PC-9 (cell line): ENCODE measurements at regions not wholly inside any gene's neighbourhood (a gene's known extent, or its start where the extent isn't known, plus 50 kb on each side); places are given as distances from the start of the nearest gene placed in this dataset.

ENCODE experiments used
- BruUV-seq: library from RNA; stranded (reverse); fragments of 400-500 nt; replicated peaks from 2 replicates; lab custom pipeline; 2021; lab: Mats Ljungman, UMichigan
- CTCF ChIA-PET: fragments of 300-600 bp; sonication (Branson Sonifier 250); formaldehyde crosslinking; loops from one replicate; lab custom pipeline; 2022; ENCODE audit warnings: antibody characterized with exemption; lab: Charles Lee
- POLR2A ChIA-PET: fragments of 300-600 bp; sonication (Branson Sonifier 250); formaldehyde crosslinking; loops from one replicate; lab custom pipeline; 2022; ENCODE audit warnings: antibody characterized with exemption; ENCODE audit not compliant: unreplicated experiment; lab: Charles Lee
- DNase-seq, 2 experiments: peaks; one replicate each; pipeline versions ENCODE4 v3.0.0 to v3.0.0-alpha.2; 2015 to 2022; ENCODE audit warnings: mixed read lengths in 1 of 2
- H2AFZ ChIP-seq: fragments of 200-600 bp; sonication (generic); 2 replicates; pipeline ENCODE4 v1.8.1; 2017; ENCODE audit warnings: antibody characterized with exemption
- H3F3A ChIP-seq: fragments of 200-600 bp; sonication (generic); 2 replicates; pipeline ENCODE4 v1.8.1; 2017; ENCODE audit warnings: antibody characterized with exemption, mild to moderate bottlenecking, low read depth; ENCODE audit not compliant: insufficient read depth
- H3K27ac ChIP-seq: fragments of 200-600 bp; sonication (generic); 2 replicates; pipeline ENCODE4 v1.6.1; 2016; ENCODE audit warnings: mixed run types
- H3K27me3 ChIP-seq: fragments of 200-600 bp; sonication (generic); 2 replicates; pipeline ENCODE4 v1.6.1; 2016; ENCODE audit warnings: low read depth, mixed run types; ENCODE audit not compliant: insufficient read depth
- H3K36me3 ChIP-seq: fragments of 200-600 bp; sonication (generic); 2 replicates; pipeline ENCODE4 v1.6.1; 2016; ENCODE audit warnings: low read depth, mixed run types
- H3K4me1 ChIP-seq: fragments of 200-600 bp; sonication (generic); replicated peaks from 2 replicates; pipeline ENCODE4 v1.6.1; 2016; ENCODE audit warnings: mixed run types; ENCODE audit not compliant: insufficient read depth
- H3K4me2 ChIP-seq: fragments of 200-600 bp; sonication (generic); 2 replicates; pipeline ENCODE4 v1.6.1; 2017; ENCODE audit warnings: mixed run types
- H3K4me3 ChIP-seq: fragments of 200-600 bp; sonication (generic); 2 replicates; pipeline ENCODE4 v1.6.1; 2016; ENCODE audit warnings: mixed run types
- H3K79me2 ChIP-seq: fragments of 200-600 bp; sonication (generic); 2 replicates; pipeline ENCODE4 v1.6.1; 2017; ENCODE audit warnings: low read depth, mixed run types
- H3K9me2 ChIP-seq: fragments of 200-600 bp; sonication (generic); 2 replicates; pipeline ENCODE4 v1.8.1; 2017; ENCODE audit warnings: mild to moderate bottlenecking; ENCODE audit not compliant: insufficient read depth
- H3K9me3 ChIP-seq: fragments of 200-600 bp; sonication (generic); 2 replicates; pipeline ENCODE4 v1.8.1; 2016; ENCODE audit warnings: low read depth; ENCODE audit not compliant: insufficient read depth
- H4K20me1 ChIP-seq: fragments of 200-600 bp; sonication (generic); 2 replicates; pipeline ENCODE4 v1.8.1; 2017; ENCODE audit not compliant: insufficient read depth
- CTCF ChIP-seq: fragments of 200-600 bp; sonication (generic); conservative IDR thresholded peaks from 2 replicates; pipeline ENCODE4 v1.6.1; 2017; ENCODE audit warnings: mixed run types, antibody characterized with exemption, mild to moderate bottlenecking, moderate library complexity
- EZH2 ChIP-seq: fragments of 200-600 bp; sonication (generic); IDR thresholded peaks from 2 replicates; pipeline ENCODE4 v1.8.0; 2017; ENCODE audit warnings: antibody characterized with exemption, low read depth
- intact Hi-C: fragments of 100-400 bp; cut with micrococcal nuclease; formaldehyde crosslinking; loops from one replicate; pipeline ENCODE4 v1.10.0; 2022; ENCODE audit not compliant: unreplicated experiment

- Histone ChIP-seq H2AFZ (no peak overlapping the region), H3F3A (peaks cover 4% of the 10 kb centered on the region; the same call in 1 of the 2 replicates), H3K27ac (no peak overlapping the region), H3K9me2 (no peaks in the 10 kb centered on the region), H3K27me3 (peaks cover 76% of the 10 kb centered on the region), H3K36me3 (no peaks in the 10 kb centered on the region), H3K4me3 (no peak overlapping the region), H3K9me3 (peaks cover 6% of the 10 kb centered on the region; the same call in 1 of the 2 replicates), H3K4me2 (no peak overlapping the region), H3K4me1 (no peaks in the 10 kb centered on the region), H3K79me2 (no peaks in the 10 kb centered on the region), H4K20me1 (no peaks in the 10 kb centered on the region; the same call in 1 of the 2 replicates)
- ChIA-PET POLR2A (no interaction called here), CTCF (no interaction called here)
- DNase-seq, result no peak
- TF ChIP-seq CTCF, result no peak
- no peak for TF ChIP-seq EZH2
- BruUV-seq, result no TSS peak
- intact Hi-C loops, result no loop called here
Measured at GRCh38 chr18:78125206-78125896, 854.3 kb upstream of the SALL3 start.

- H3K9me3 ChIP-seq, result peaks cover 6% of the 10 kb centered on the region; the same call in 1 of the 2 replicates
- BruUV-seq, result no TSS peak
- no peaks in the 10 kb centered on the region for H3K4me1 ChIP-seq
- intact Hi-C loops, result no loop called here
- H4K20me1 ChIP-seq, result no peaks in the 10 kb centered on the region; the same call in 1 of the 2 replicates
- H3K4me3 ChIP-seq, result no peak overlapping the region
- ChIA-PET CTCF (no interaction called here), POLR2A (no interaction called here)
- DNase-seq, result no peak
- TF ChIP-seq EZH2, result no peak
- TF ChIP-seq CTCF, result no peak
- H3K27me3 ChIP-seq, result peaks cover 76% of the 10 kb centered on the region
- H3K9me2 ChIP-seq, result no peaks in the 10 kb centered on the region
- no peak overlapping the region for H3K4me2 ChIP-seq
- H3K36me3 ChIP-seq, result no peaks in the 10 kb centered on the region
- no peak overlapping the region for H3K27ac ChIP-seq
- no peak overlapping the region for H2AFZ ChIP-seq
- no peaks in the 10 kb centered on the region for H3K79me2 ChIP-seq
- H3F3A ChIP-seq, result peaks cover 4% of the 10 kb centered on the region; the same call in 1 of the 2 replicates
Measured at GRCh38 chr18:78126106-78126505, 853.5 kb upstream of the SALL3 start.

GRCh38 chr18:78126536-78126935, 853.1 kb upstream of the SALL3 start:
- no peaks in the 10 kb centered on the region for H3K36me3 ChIP-seq
- ChIA-PET POLR2A (no interaction called here), CTCF (no interaction called here)
- peaks cover 76% of the 10 kb centered on the region for H3K27me3 ChIP-seq
- no peak overlapping the region for H3K27ac ChIP-seq
- H3F3A ChIP-seq, result peaks cover 4% of the 10 kb centered on the region; the same call in 1 of the 2 replicates
- peaks cover 6% of the 10 kb centered on the region; the same call in 1 of the 2 replicates for H3K9me3 ChIP-seq
- no peaks in the 10 kb centered on the region for H3K9me2 ChIP-seq
- no peaks in the 10 kb centered on the region; the same call in 1 of the 2 replicates for H4K20me1 ChIP-seq
- no peak overlapping the region for H3K4me3 ChIP-seq
- no peak overlapping the region for H3K4me2 ChIP-seq
- TF ChIP-seq EZH2 (no peak), CTCF (no peak)
- no peaks in the 10 kb centered on the region for H3K4me1 ChIP-seq
- no peaks in the 10 kb centered on the region for H3K79me2 ChIP-seq
- BruUV-seq, result no TSS peak
- intact Hi-C loops, result no loop called here
- no peak for DNase-seq
- H2AFZ ChIP-seq, result no peak overlapping the region
